ENCODE measurements at regions not wholly inside any gene's neighbourhood (a gene's known extent, or its start where the extent isn't known, plus 50 kb on each side); places are given as distances from the start of the nearest gene placed in this dataset.

GRCh38 chr20:1784586-1784985 is 110.6 kb upstream of the SIRPA start:
- no peak for DNase-seq

GRCh38 chr20:1783245-1783644 is 112.0 kb upstream of the SIRPA start:
- no peak for DNase-seq

GRCh38 chr20:1782181-1782580 is 113.0 kb upstream of the SIRPA start:
- no peak for DNase-seq

GRCh38 chr20:1779567-1779966 is 115.6 kb upstream of the SIRPA start:
- DNase-seq, result no peak

- no peak for DNase-seq
Observed at GRCh38 chr20:1778338-1778737, 116.9 kb upstream of the SIRPA start.

GRCh38 chr20:1777476-1777820 is 117.8 kb upstream of the SIRPA start:
- no peak for DNase-seq

- peak; percentile 85 for DNase-seq
Observed at GRCh38 chr20:1776681-1777475, 118.3 kb upstream of the SIRPA start.

- DNase-seq, result no peak
Observed at GRCh38 chr20:1775117-1775516, 117.5 kb upstream of the SIRPG start.

- DNase-seq, result no peak
Observed at GRCh38 chr20:1774479-1774878, 116.9 kb upstream of the SIRPG start.

- DNase-seq, result no peak
Observed at GRCh38 chr20:1773816-1774215, 116.2 kb upstream of the SIRPG start.

GRCh38 chr20:1769491-1769890 is 111.9 kb upstream of the SIRPG start:
- DNase-seq, result no peak

- no peak for DNase-seq
Observed at GRCh38 chr20:1766731-1767130, 109.2 kb upstream of the SIRPG start.

- DNase-seq, result peak; percentile 71
Observed at GRCh38 chr20:1764136-1765033, 106.8 kb upstream of the SIRPG start.

- no peak for DNase-seq
Observed at GRCh38 chr20:1761598-1761997, 104.0 kb upstream of the SIRPG start.

- DNase-seq, result no peak
Observed at GRCh38 chr20:1761116-1761515, 103.5 kb upstream of the SIRPG start.

- no peak for DNase-seq
Observed at GRCh38 chr20:1758765-1759164, 101.2 kb upstream of the SIRPG start.

- no peak for DNase-seq
Observed at GRCh38 chr20:1757606-1758512, 100.3 kb upstream of the SIRPG start.

- no peak for DNase-seq
Observed at GRCh38 chr20:1757072-1757471, 99.5 kb upstream of the SIRPG start.

- no peak for DNase-seq
Observed at GRCh38 chr20:1754749-1755148, 97.2 kb upstream of the SIRPG start.

GRCh38 chr20:1754306-1754705 is 96.7 kb upstream of the SIRPG start:
- DNase-seq, result no peak

GRCh38 chr20:1752045-1752444 is 94.5 kb upstream of the SIRPG start:
- DNase-seq, result no peak

- no peak for DNase-seq
Observed at GRCh38 chr20:1748777-1749176, 91.2 kb upstream of the SIRPG start.

- no peak for DNase-seq
Observed at GRCh38 chr20:1747953-1748577, 90.5 kb upstream of the SIRPG start.
